Endodermal cell (in vitro differentiated cells): ENCODE measurements at regions not wholly inside any gene's neighbourhood (a gene's known extent, or its start where the extent isn't known, plus 50 kb on each side); places are given as distances from the start of the nearest gene placed in this dataset.

ENCODE experiments used
- DNase-seq: peaks from one replicate; pipeline ENCODE4 v3.0.0-alpha.2; 2017
- H3K27ac ChIP-seq: 2 replicates; pipeline ENCODE4 v1.5.1; 2013; ENCODE audit warnings: mild to moderate bottlenecking, low read depth, low read length, moderate library complexity
- H3K27me3 ChIP-seq: 2 replicates; pipeline ENCODE4 v1.6.1; 2013; ENCODE audit warnings: mild to moderate bottlenecking, low read length, moderate library complexity; ENCODE audit not compliant: insufficient read depth, control insufficient read depth, poor library complexity, severe bottlenecking
- H3K36me3 ChIP-seq: 2 replicates; pipeline ENCODE4 v1.7.0; 2013; ENCODE audit warnings: mild to moderate bottlenecking, low read length, moderate library complexity; ENCODE audit not compliant: control insufficient read depth, insufficient read depth
- H3K4me1 ChIP-seq: one replicate; pipeline ENCODE4 v1.7.0; 2013; ENCODE audit warnings: low read length; ENCODE audit not compliant: control insufficient read depth, insufficient read depth
- H3K4me3 ChIP-seq: 2 replicates; pipeline ENCODE4 v1.5.1; 2013; ENCODE audit warnings: mild to moderate bottlenecking, low read length, moderate library complexity
- H3K9ac ChIP-seq: 2 replicates; pipeline ENCODE4 v1.6.1; 2013; ENCODE audit warnings: mild to moderate bottlenecking, low read length, moderate library complexity; ENCODE audit not compliant: poor library complexity, severe bottlenecking; ENCODE audit errors: extremely low read depth
- H3K9me3 ChIP-seq: 2 replicates; pipeline ENCODE4 v1.6.1; 2013; ENCODE audit warnings: mild to moderate bottlenecking, low read length, moderate library complexity; ENCODE audit not compliant: control insufficient read depth
- H3K27ac Mint-ChIP-seq: 2 replicates; pipeline ENCODE4 v1.8.0; 2020; ENCODE audit warnings: mixed read lengths
- H3K27me3 Mint-ChIP-seq: 2 replicates; pipeline ENCODE4 v1.8.0; 2021; ENCODE audit warnings: mild to moderate bottlenecking, mixed read lengths; ENCODE audit not compliant: insufficient read depth
- H3K36me3 Mint-ChIP-seq: 2 replicates; pipeline ENCODE4 v1.8.0; 2020; ENCODE audit warnings: low read depth, mixed read lengths
- H3K4me1 Mint-ChIP-seq: 2 replicates; pipeline ENCODE4 v1.8.0; 2020; ENCODE audit warnings: mixed read lengths
- H3K4me3 Mint-ChIP-seq: 2 replicates; pipeline ENCODE4 v1.8.0; 2020; ENCODE audit warnings: mild to moderate bottlenecking, moderate library complexity, mixed read lengths
- H3K9me3 Mint-ChIP-seq: 2 replicates; pipeline ENCODE4 v1.8.0; 2020; ENCODE audit warnings: mild to moderate bottlenecking, mixed read lengths
- WGBS, 2 experiments: methylation state at CpG; one replicate each; pipeline versions ENCODE4 v1.1.5 to v1.1.7; 2013; ENCODE audit warnings: missing lambda C conversion rate in 2 of 2, mixed read lengths in 1 of 2; ENCODE audit not compliant: insufficient coverage in 1 of 2, insufficient read length in 1 of 2; 5-methylcytosine and 5-hydroxymethylcytosine counted together
- TF ChIP-seq, protein P1 (sequence below): fragments of 200-600 bp; sonication (generic); conservative IDR thresholded peaks from 2 replicates; pipeline ENCODE4 v1.5.0; 2021; ENCODE audit warnings: antibody characterized with exemption, mild to moderate bottlenecking

DNA sequence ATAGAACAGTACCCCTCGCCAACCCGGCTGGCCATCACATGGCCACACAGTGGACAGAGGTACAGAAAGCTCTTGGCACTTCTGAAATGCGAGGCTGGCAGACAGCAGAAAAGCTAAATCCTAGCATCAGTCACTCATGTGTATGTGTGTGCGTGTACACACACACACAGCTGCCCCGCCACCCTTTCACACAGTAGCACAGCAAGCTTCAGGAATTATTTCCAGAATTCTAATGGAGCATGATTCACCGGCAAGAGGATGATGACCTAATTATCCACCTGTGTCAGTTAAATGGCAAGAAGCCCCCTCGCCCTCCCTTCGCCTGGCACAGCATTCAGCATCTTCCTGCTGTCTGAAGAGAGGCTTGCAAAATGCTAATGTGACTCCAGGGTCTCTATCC, 336.0 kb downstream of the SHANK2 start:
- H3K27ac ChIP-seq = no peak overlapping the region
- no peak overlapping the region for H3K4me3 ChIP-seq
- H3K9me3 Mint-ChIP-seq = peaks cover 16% of the 10 kb centered on the region
- no peak overlapping the region for H3K9ac ChIP-seq
- peaks cover 8% of the 10 kb centered on the region for H3K4me1 Mint-ChIP-seq
- WGBS, 2 experiments = 95% methylated on average over 7 to 8 of the region's 8 CpGs
- peaks cover 16% of the 10 kb centered on the region for H3K36me3 Mint-ChIP-seq
- H3K9me3 ChIP-seq = peaks cover 5% of the 10 kb centered on the region
- no peaks in the 10 kb centered on the region for H3K36me3 ChIP-seq
- H3K4me1 ChIP-seq = no peaks in the 10 kb centered on the region
- peaks cover 1% of the 10 kb centered on the region for H3K27me3 Mint-ChIP-seq
- TF ChIP-seq, protein P1, sequence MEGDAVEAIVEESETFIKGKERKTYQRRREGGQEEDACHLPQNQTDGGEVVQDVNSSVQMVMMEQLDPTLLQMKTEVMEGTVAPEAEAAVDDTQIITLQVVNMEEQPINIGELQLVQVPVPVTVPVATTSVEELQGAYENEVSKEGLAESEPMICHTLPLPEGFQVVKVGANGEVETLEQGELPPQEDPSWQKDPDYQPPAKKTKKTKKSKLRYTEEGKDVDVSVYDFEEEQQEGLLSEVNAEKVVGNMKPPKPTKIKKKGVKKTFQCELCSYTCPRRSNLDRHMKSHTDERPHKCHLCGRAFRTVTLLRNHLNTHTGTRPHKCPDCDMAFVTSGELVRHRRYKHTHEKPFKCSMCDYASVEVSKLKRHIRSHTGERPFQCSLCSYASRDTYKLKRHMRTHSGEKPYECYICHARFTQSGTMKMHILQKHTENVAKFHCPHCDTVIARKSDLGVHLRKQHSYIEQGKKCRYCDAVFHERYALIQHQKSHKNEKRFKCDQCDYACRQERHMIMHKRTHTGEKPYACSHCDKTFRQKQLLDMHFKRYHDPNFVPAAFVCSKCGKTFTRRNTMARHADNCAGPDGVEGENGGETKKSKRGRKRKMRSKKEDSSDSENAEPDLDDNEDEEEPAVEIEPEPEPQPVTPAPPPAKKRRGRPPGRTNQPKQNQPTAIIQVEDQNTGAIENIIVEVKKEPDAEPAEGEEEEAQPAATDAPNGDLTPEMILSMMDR = no peak
- H3K4me3 Mint-ChIP-seq = no peak overlapping the region
- DNase-seq = no peak
- no peak overlapping the region for H3K27ac Mint-ChIP-seq
- no peaks in the 10 kb centered on the region for H3K27me3 ChIP-seq

DNA sequence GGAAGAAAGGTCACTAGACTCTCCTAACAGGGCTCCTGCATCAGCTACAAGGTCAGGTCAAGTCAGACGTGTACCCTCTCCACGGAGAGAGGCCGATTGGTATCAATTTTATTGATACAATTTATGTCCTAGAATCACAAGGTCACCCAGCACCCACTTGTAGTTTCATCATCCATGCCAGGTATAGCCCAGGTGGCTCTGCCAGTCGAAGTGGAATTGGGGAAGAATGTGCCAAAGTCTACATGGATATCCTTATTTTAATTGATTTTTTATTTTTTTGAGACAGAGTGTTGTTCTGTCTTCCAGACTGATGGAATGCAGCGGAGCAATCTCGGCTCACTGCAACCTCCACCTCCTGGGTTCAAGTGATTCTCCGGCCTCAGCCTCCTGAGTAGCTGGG, 334.1 kb downstream of the SHANK2 start:
- H3K9me3 ChIP-seq = peaks cover 24% of the 10 kb centered on the region
- H3K36me3 Mint-ChIP-seq = peaks cover 25% of the 10 kb centered on the region
- no peak overlapping the region for H3K4me3 Mint-ChIP-seq

DNA sequence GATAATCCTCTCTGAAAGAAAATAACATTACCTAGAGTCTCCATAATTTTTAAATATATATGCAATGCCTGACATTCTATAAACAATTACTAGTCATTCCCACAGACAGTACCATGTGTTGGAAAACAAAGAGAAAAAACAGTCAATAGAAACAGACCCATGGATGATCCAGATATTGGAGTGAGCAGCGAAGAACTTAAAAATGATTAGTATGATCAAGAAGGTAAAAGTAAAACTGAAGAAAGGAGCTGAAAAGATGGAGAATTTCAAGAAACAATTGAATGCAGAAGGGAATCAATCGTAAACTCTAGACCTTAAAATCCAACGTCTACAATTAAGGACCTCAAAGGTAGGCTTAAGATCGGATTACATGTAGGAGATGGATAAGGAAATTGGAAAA, 330.6 kb downstream of the SHANK2 start:
- peaks cover 47% of the 10 kb centered on the region for H3K9me3 Mint-ChIP-seq
- peak overlapping the region; percentile 9 for H3K4me3 ChIP-seq
- WGBS, 2 experiments = 93 to 98% methylated on average over 4 of the region's 4 CpGs
- H3K36me3 Mint-ChIP-seq = peaks cover 25% of the 10 kb centered on the region
- H3K4me1 ChIP-seq = no peaks in the 10 kb centered on the region
- peaks cover 3% of the 10 kb centered on the region for H3K27me3 Mint-ChIP-seq
- no peak for DNase-seq
- no peaks in the 10 kb centered on the region for H3K27me3 ChIP-seq
- H3K27ac ChIP-seq = no peak overlapping the region
- TF ChIP-seq, protein P1 = no peak
- H3K4me3 Mint-ChIP-seq = no peak overlapping the region
- H3K4me1 Mint-ChIP-seq = no peaks in the 10 kb centered on the region
- H3K9me3 ChIP-seq = peaks cover 24% of the 10 kb centered on the region
- no peak overlapping the region for H3K27ac Mint-ChIP-seq
- no peak overlapping the region for H3K9ac ChIP-seq
- H3K36me3 ChIP-seq = no peaks in the 10 kb centered on the region

More for the DNA sequence above, 334.1 kb downstream of the SHANK2 start:
- H3K4me3 ChIP-seq = no peak overlapping the region
- Mint-ChIP-seq H3K27me3 (peaks cover 3% of the 10 kb centered on the region), H3K27ac (no peak overlapping the region), H3K9me3 (peaks cover 35% of the 10 kb centered on the region), H3K4me1 (peaks cover 8% of the 10 kb centered on the region)
- H3K36me3 ChIP-seq = no peaks in the 10 kb centered on the region
- no peak overlapping the region for H3K27ac ChIP-seq
- WGBS, 2 experiments = 81 to 83% methylated on average over 1 to 7 of the region's 7 CpGs
- no peaks in the 10 kb centered on the region for H3K27me3 ChIP-seq
- DNase-seq = no peak
- TF ChIP-seq, protein P1 = no peak
- no peaks in the 10 kb centered on the region for H3K4me1 ChIP-seq
- no peak overlapping the region for H3K9ac ChIP-seq
